PC-3 (cell line): ENCODE measurements at regions not wholly inside any gene's neighbourhood (a gene's known extent, or its start where the extent isn't known, plus 50 kb on each side); places are given as distances from the start of the nearest gene placed in this dataset.
A peak's percentile ranks its signal among the peaks of the same experiment; 100 is the strongest.
"Not testable (repeated sequence)": the region's sequence is repeated elsewhere in the genome, so short reads cannot be mapped to it uniquely, and the experiment has no call there.

ENCODE experiments used
- ATAC-seq: fragments of 200-7000 bp; cut with Tn5 transposase; 2 replicates; pipeline ENCODE4 v1.9.1; 2020; ENCODE audit warnings: mild to moderate bottlenecking, moderate library complexity
- BruUV-seq: library from RNA; stranded (reverse); fragments of 400-500 nt; replicated peaks from 2 replicates; lab custom pipeline; 2021; lab: Mats Ljungman, UMichigan
- CTCF ChIA-PET: fragments of 300-600 bp; sonication (Branson Sonifier 250); formaldehyde crosslinking; loops from one replicate; lab custom pipeline; 2022; ENCODE audit warnings: antibody characterized with exemption; lab: Charles Lee
- POLR2A ChIA-PET: fragments of 300-600 bp; sonication (Branson Sonifier 250); formaldehyde crosslinking; loops from one replicate; lab custom pipeline; 2022; ENCODE audit warnings: antibody characterized with exemption; ENCODE audit not compliant: unreplicated experiment; lab: Charles Lee
- DNase-seq: peaks from one replicate; pipeline ENCODE4 v3.0.0-alpha.2; 2015
- H2AFZ ChIP-seq: fragments of 300-600 bp; sonication (generic); 2 replicates; pipeline ENCODE4 v1.6.0; 2016; ENCODE audit warnings: antibody characterized with exemption, low read length
- H3F3A ChIP-seq: fragments of 300-600 bp; sonication (generic); one replicate; pipeline ENCODE4 v1.6.0; 2017; ENCODE audit warnings: antibody characterized with exemption, low read length, control low read depth, mild to moderate bottlenecking; ENCODE audit not compliant: unreplicated experiment
- H3K27ac ChIP-seq: fragments of 300-600 bp; sonication (generic); 2 replicates; pipeline ENCODE4 v1.5.1; 2016; ENCODE audit warnings: mild to moderate bottlenecking, low read length
- H3K27me3 ChIP-seq: fragments of 300-600 bp; sonication (generic); 2 replicates; pipeline ENCODE4 v1.6.1; 2016; ENCODE audit warnings: low read length, mixed read lengths
- H3K36me3 ChIP-seq: fragments of 300-600 bp; sonication (generic); 2 replicates; pipeline ENCODE4 v1.6.1; 2016; ENCODE audit warnings: low read depth, mixed run types, low read length, mixed read lengths
- H3K4me1 ChIP-seq: fragments of 300-600 bp; sonication (generic); 2 replicates; pipeline ENCODE4 v1.5.1; 2016; ENCODE audit warnings: low read length; ENCODE audit not compliant: insufficient read depth
- H3K4me2 ChIP-seq: fragments of 300-600 bp; sonication (generic); 2 replicates; pipeline ENCODE4 v1.6.0; 2016; ENCODE audit warnings: low read length
- H3K4me3 ChIP-seq: fragments of 300-600 bp; sonication (generic); 2 replicates; pipeline ENCODE4 v1.5.1; 2016; ENCODE audit warnings: mild to moderate bottlenecking, low read length, mixed read lengths
- H3K79me2 ChIP-seq: fragments of 300-600 bp; sonication (generic); 2 replicates; pipeline ENCODE4 v1.6.1; 2017; ENCODE audit warnings: low read length, mixed read lengths
- H3K9ac ChIP-seq: fragments of 300-600 bp; sonication (generic); 2 replicates; pipeline ENCODE4 v1.6.0; 2016; ENCODE audit warnings: mild to moderate bottlenecking, low read length
- H3K9me2 ChIP-seq: fragments of 300-600 bp; sonication (generic); replicated peaks from 2 replicates; pipeline ENCODE4 v1.6.1; 2016; ENCODE audit warnings: mixed run types, low read length, mixed read lengths
- H3K9me3 ChIP-seq: fragments of 300-600 bp; sonication (generic); 2 replicates; pipeline ENCODE4 v1.6.1; 2016; ENCODE audit warnings: low read length, mixed read lengths
- H4K20me1 ChIP-seq: fragments of 300-600 bp; sonication (generic); 2 replicates; pipeline ENCODE4 v1.6.1; 2016; ENCODE audit warnings: low read length, mixed read lengths
- CTCF ChIP-seq: fragments of 300-600 bp; sonication (generic); conservative IDR thresholded peaks from 2 replicates; pipeline ENCODE4 v1.5.1; 2017; ENCODE audit warnings: antibody characterized with exemption, low read depth, mild to moderate bottlenecking, low read length
- EZH2 ChIP-seq: fragments of 300-600 bp; sonication (generic); IDR thresholded peaks from one replicate; pipeline ENCODE4 v1.6.1; 2017; ENCODE audit warnings: antibody characterized with exemption, mild to moderate bottlenecking, low read length; ENCODE audit not compliant: unreplicated experiment
- EZH2phosphoT487 ChIP-seq: fragments of 300-600 bp; sonication (generic); IDR thresholded peaks from 2 replicates; pipeline ENCODE4 v1.6.1; 2018; ENCODE audit warnings: mild to moderate bottlenecking, antibody characterized with exemption, low read length, borderline replicate concordance
- intact Hi-C: fragments of 100-400 bp; cut with micrococcal nuclease; formaldehyde crosslinking; loops from 2 replicates; pipeline ENCODE4 v1.9.0; 2023

GRCh38 chr1:65577278-65577677, 156.8 kb downstream of the LEPR start:
- no peak for TF ChIP-seq CTCF
- no peak for TF ChIP-seq EZH2
- TF ChIP-seq EZH2phosphoT487 = no peak
- Histone ChIP-seq H3F3A (no peaks in the 10 kb centered on the region), H3K9me2 (no peaks in the 10 kb centered on the region), H3K9ac (no peak overlapping the region), H4K20me1 (no peaks in the 10 kb centered on the region), H3K4me1 (no peaks in the 10 kb centered on the region), H3K36me3 (no peaks in the 10 kb centered on the region), H2AFZ (no peak overlapping the region), H3K9me3 (no peaks in the 10 kb centered on the region), H3K79me2 (no peaks in the 10 kb centered on the region), H3K4me2 (no peak overlapping the region), H3K4me3 (no peak overlapping the region), H3K27ac (no peak overlapping the region), H3K27me3 (peaks cover 67% of the 10 kb centered on the region)
- DNase-seq = no peak
- intact Hi-C loops = no loop called here
- ATAC-seq = no peak
- no TSS peak for BruUV-seq
- POLR2A ChIA-PET = no interaction called here
- CTCF ChIA-PET = no interaction called here

- H3K79me2 ChIP-seq, intact Hi-C loops, POLR2A ChIA-PET, H3K4me2 ChIP-seq, H4K20me1 ChIP-seq, H3K4me1 ChIP-seq, CTCF ChIA-PET, H3F3A ChIP-seq, DNase-seq, H3K4me3 ChIP-seq, H3K9me2 ChIP-seq, H3K9me3 ChIP-seq, H3K9ac ChIP-seq, ATAC-seq, H3K36me3 ChIP-seq, H3K27ac ChIP-seq, BruUV-seq, H2AFZ ChIP-seq: not testable (repeated sequence)
- H3K27me3 ChIP-seq = peaks cover 68% of the 10 kb centered on the region
These were observed 157.5 kb downstream of the LEPR start for GRCh38 chr1:65577982-65578381.

- Histone ChIP-seq H4K20me1 (no peaks in the 10 kb centered on the region), H3K9me3 (no peaks in the 10 kb centered on the region), H3K9ac (no peak overlapping the region), H3K9me2 (no peaks in the 10 kb centered on the region), H3K4me3 (no peak overlapping the region), H3K36me3 (no peaks in the 10 kb centered on the region), H3K27ac (no peak overlapping the region), H3K79me2 (no peaks in the 10 kb centered on the region), H3K27me3 (peaks cover 67% of the 10 kb centered on the region), H2AFZ (no peak overlapping the region), H3K4me1 (no peaks in the 10 kb centered on the region), H3K4me2 (no peak overlapping the region), H3F3A (no peaks in the 10 kb centered on the region)
- DNase-seq (peak; percentile 12), ATAC-seq (no peak)
- intact Hi-C loops = no loop called here
- CTCF ChIA-PET = no interaction called here
- BruUV-seq = no TSS peak
- POLR2A ChIA-PET = no interaction called here
- peak; percentile 23; the same call in 1 of the 2 replicates for TF ChIP-seq CTCF
- no peak for TF ChIP-seq EZH2
These were observed 160.7 kb downstream of the LEPR start for GRCh38 chr1:65581119-65581518.
